ENCODE measurements at regions not wholly inside any gene's neighbourhood (a gene's known extent, or its start where the extent isn't known, plus 50 kb on each side); places are given as distances from the start of the nearest gene placed in this dataset.

DNA sequence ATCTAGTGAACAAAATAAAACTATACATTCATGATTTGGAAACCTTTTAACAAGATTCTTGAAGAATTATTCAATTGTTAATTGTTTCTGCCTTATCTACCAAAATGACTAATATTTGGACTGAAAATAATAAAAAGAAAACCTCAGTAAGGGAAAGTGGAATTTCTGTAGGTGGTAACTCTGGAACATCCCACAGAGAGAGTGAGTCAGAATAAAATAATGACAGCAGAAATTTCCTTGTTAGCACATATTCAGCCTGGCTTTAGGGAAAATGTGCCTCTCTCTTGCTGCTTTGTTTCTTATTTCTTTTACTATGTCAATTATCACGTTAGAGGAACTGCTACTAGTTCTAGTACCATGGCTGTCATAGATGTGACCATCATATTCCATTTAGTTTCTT, 421.5 kb upstream of the GNPDA2 start:
- no peak overlapping the region for H2BK5ac ChIP-seq (ENCODE audit: low read depth, low read length, poor library complexity)
- H3K79me2 ChIP-seq (ENCODE audit: control insufficient read depth, insufficient read depth, low read length, poor library complexity): no peaks in the 10 kb centered on the region
- H2BK120ac ChIP-seq (ENCODE audit: insufficient read depth, low read length, poor library complexity): no peak overlapping the region
- no peak overlapping the region for H3K27ac ChIP-seq (ENCODE audit: low read depth, low read length)
- no peaks in the 10 kb centered on the region for H3K9me3 ChIP-seq (ENCODE audit: insufficient read depth, low read depth, low read length)
- no peak for DNase-seq
- H3K4me2 ChIP-seq (ENCODE audit: low read length): no peak overlapping the region
- no peak overlapping the region for H3K23ac ChIP-seq (ENCODE audit: low read length)
- no peak overlapping the region for H3K4me3 ChIP-seq (ENCODE audit: low read depth, low read length)
- H4K8ac ChIP-seq (ENCODE audit: low read depth, low read length): no peak overlapping the region
- H3K4ac ChIP-seq (ENCODE audit: low read depth, low read length): no peak overlapping the region
- no CpG with 5 or more reads among the region's 1 CpG for WGBS (ENCODE audit: extremely low coverage, insufficient coverage, insufficient read length)
- H3K14ac ChIP-seq (ENCODE audit: low read length): no peak overlapping the region
- H2AFZ ChIP-seq (ENCODE audit: insufficient read depth, low read length, poor library complexity): no peak overlapping the region
- H3K9ac ChIP-seq (ENCODE audit: low read length): no peak overlapping the region
- H3K79me1 ChIP-seq (ENCODE audit: low read length): no peaks in the 10 kb centered on the region
- H2AK5ac ChIP-seq (ENCODE audit: low read length): no peak overlapping the region
- no peaks in the 10 kb centered on the region for H3K27me3 ChIP-seq (ENCODE audit: insufficient read depth, low read length)
- no peak overlapping the region for H2BK12ac ChIP-seq (ENCODE audit: low read length)
- H3K18ac ChIP-seq (ENCODE audit: low read length): no peak overlapping the region
- no peak overlapping the region for H4K12ac ChIP-seq (ENCODE audit: low read depth, low read length)
- no peaks in the 10 kb centered on the region for H3K36me3 ChIP-seq (ENCODE audit: control insufficient read depth in 1 of 2, insufficient read depth in 2 of 2, low read length in 2 of 2)
- H4K91ac ChIP-seq (ENCODE audit: low read depth, low read length): no peak overlapping the region
- H3K4me1 ChIP-seq (ENCODE audit: control insufficient read depth in 1 of 2, insufficient read depth in 2 of 2, low read length in 2 of 2): no peaks in the 10 kb centered on the region

DNA sequence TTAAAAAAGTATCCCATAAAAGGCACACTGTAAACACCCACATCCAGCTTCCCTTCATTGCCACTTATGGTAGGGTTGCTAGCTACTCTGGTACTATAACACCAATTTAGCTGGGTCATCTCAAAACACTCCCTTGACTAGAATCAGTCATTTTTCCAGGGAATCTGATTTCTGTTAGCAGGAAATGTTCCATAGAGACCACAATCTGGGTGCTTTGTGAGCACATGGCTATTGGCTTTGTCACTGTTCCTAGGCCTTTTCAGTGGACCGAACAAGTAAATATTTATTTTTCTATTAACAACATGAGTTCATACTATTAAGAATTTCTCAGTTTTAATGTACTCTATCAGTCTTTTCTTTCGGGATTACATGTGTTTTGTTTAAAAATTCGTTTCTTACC, 404.7 kb upstream of the GNPDA2 start:
- no CpG with 5 or more reads among the region's 3 CpGs for WGBS (ENCODE audit: extremely low coverage, insufficient coverage, insufficient read length)
- H2BK120ac ChIP-seq (ENCODE audit: insufficient read depth, low read length, poor library complexity): no peak overlapping the region
- no peaks in the 10 kb centered on the region for H3K27me3 ChIP-seq (ENCODE audit: insufficient read depth, low read length)
- H4K8ac ChIP-seq (ENCODE audit: low read depth, low read length): no peak overlapping the region
- no peak overlapping the region for H4K91ac ChIP-seq (ENCODE audit: low read depth, low read length)
- H3K79me2 ChIP-seq (ENCODE audit: control insufficient read depth, insufficient read depth, low read length, poor library complexity): no peaks in the 10 kb centered on the region
- DNase-seq: no peak
- no peak overlapping the region for H2BK12ac ChIP-seq (ENCODE audit: low read length)
- no peak overlapping the region for H2AFZ ChIP-seq (ENCODE audit: insufficient read depth, low read length, poor library complexity)
- H3K27ac ChIP-seq (ENCODE audit: low read depth, low read length): no peak overlapping the region
- no peak overlapping the region for H3K23ac ChIP-seq (ENCODE audit: low read length)
- H3K9ac ChIP-seq (ENCODE audit: low read length): no peak overlapping the region
- no peak overlapping the region for H2AK5ac ChIP-seq (ENCODE audit: low read length)
- H3K36me3 ChIP-seq (ENCODE audit: control insufficient read depth in 1 of 2, insufficient read depth in 2 of 2, low read length in 2 of 2): no peaks in the 10 kb centered on the region
- no peak overlapping the region for H3K18ac ChIP-seq (ENCODE audit: low read length)
- H3K4ac ChIP-seq (ENCODE audit: low read depth, low read length): no peak overlapping the region
- no peak overlapping the region for H2BK5ac ChIP-seq (ENCODE audit: low read depth, low read length, poor library complexity)
- no peak overlapping the region for H3K4me2 ChIP-seq (ENCODE audit: low read length)
- peaks cover 2% of the 10 kb centered on the region for H3K9me3 ChIP-seq (ENCODE audit: insufficient read depth, low read depth, low read length)
- H3K79me1 ChIP-seq (ENCODE audit: low read length): no peaks in the 10 kb centered on the region
- H3K4me3 ChIP-seq (ENCODE audit: low read depth, low read length): no peak overlapping the region
- H4K12ac ChIP-seq (ENCODE audit: low read depth, low read length): no peak overlapping the region
- no peaks in the 10 kb centered on the region for H3K4me1 ChIP-seq (ENCODE audit: control insufficient read depth in 1 of 2, insufficient read depth in 2 of 2, low read length in 2 of 2)
- H3K14ac ChIP-seq (ENCODE audit: low read length): no peak overlapping the region

DNA sequence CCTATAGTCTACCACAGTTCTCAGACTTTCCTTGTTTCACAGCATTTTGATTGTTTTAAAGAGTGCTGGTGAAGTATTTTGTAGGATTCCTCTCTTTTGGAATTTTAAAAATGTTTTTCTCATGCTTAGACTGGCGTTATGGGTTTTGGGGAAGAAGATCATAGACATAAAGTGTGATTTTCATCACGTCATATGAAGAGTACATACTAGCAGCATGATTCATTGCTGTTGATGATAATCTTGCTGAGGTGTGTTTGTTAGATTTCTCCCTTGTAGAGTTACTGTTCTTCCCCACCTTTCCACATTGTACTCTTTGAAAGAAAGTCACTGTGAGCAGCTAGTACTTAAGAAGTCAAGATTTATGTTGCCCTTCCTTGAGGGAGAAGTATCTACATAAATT, 396.1 kb upstream of the GNPDA2 start:
- H2AK5ac ChIP-seq (ENCODE audit: low read length): no peak overlapping the region
- DNase-seq: peak in 1 of 2 donors; percentile 28
- H4K12ac ChIP-seq (ENCODE audit: low read depth, low read length): no peak overlapping the region
- no peaks in the 10 kb centered on the region for H3K79me2 ChIP-seq (ENCODE audit: control insufficient read depth, insufficient read depth, low read length, poor library complexity)
- H3K23ac ChIP-seq (ENCODE audit: low read length): no peak overlapping the region
- H3K27ac ChIP-seq (ENCODE audit: low read depth, low read length): no peak overlapping the region
- no peak overlapping the region for H3K4me3 ChIP-seq (ENCODE audit: low read depth, low read length)
- no peaks in the 10 kb centered on the region for H3K79me1 ChIP-seq (ENCODE audit: low read length)
- no peaks in the 10 kb centered on the region for H3K27me3 ChIP-seq (ENCODE audit: insufficient read depth, low read length)
- H4K91ac ChIP-seq (ENCODE audit: low read depth, low read length): no peak overlapping the region
- H3K9ac ChIP-seq (ENCODE audit: low read length): no peak overlapping the region
- H4K8ac ChIP-seq (ENCODE audit: low read depth, low read length): no peak overlapping the region
- H3K36me3 ChIP-seq (ENCODE audit: control insufficient read depth in 1 of 2, insufficient read depth in 2 of 2, low read length in 2 of 2): no peaks in the 10 kb centered on the region
- WGBS (ENCODE audit: extremely low coverage, insufficient coverage, insufficient read length): no CpG with 5 or more reads among the region's 2 CpGs
- no peak overlapping the region for H3K4me2 ChIP-seq (ENCODE audit: low read length)
- H3K14ac ChIP-seq (ENCODE audit: low read length): no peak overlapping the region
- no peak overlapping the region for H2BK12ac ChIP-seq (ENCODE audit: low read length)
- H2BK120ac ChIP-seq (ENCODE audit: insufficient read depth, low read length, poor library complexity): no peak overlapping the region
- H2BK5ac ChIP-seq (ENCODE audit: low read depth, low read length, poor library complexity): no peak overlapping the region
- no peak overlapping the region for H3K18ac ChIP-seq (ENCODE audit: low read length)
- H3K9me3 ChIP-seq (ENCODE audit: insufficient read depth, low read depth, low read length): no peaks in the 10 kb centered on the region
- H3K4ac ChIP-seq (ENCODE audit: low read depth, low read length): no peak overlapping the region
- H3K4me1 ChIP-seq (ENCODE audit: control insufficient read depth in 1 of 2, insufficient read depth in 2 of 2, low read length in 2 of 2): no peaks in the 10 kb centered on the region
- no peak overlapping the region for H2AFZ ChIP-seq (ENCODE audit: insufficient read depth, low read length, poor library complexity)

DNA sequence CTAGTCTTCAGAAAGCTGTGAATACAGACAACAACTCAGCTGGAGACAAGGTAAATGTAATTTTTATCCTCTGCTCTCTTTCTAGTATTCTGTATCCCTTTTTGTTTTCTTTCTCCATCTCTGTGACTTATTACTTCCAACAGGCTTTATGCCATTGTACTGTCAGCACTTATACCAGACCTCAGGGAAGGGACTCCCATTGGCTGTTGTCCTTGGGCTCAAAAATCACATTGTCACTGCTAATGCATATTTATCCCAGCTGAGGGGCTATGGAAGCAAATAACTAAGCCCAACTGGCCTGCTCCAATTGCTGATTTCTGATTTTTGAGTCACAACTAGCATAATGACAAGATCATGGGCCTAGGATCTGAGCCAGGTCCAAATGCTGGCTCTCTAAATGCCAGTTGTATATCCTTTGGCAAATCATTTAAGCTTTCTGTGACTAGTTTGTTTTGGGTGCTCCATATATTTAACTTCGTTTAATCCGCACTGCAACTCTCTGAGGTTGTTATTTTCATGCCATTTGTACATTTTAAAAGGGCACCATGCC, 395.1 kb upstream of the GNPDA2 start:
- H3K79me1 ChIP-seq (ENCODE audit: low read length): no peaks in the 10 kb centered on the region
- no peak overlapping the region for H2BK12ac ChIP-seq (ENCODE audit: low read length)

More for the DNA sequence above, 395.1 kb upstream of the GNPDA2 start:
- Histone ChIP-seq H2AFZ (ENCODE audit: insufficient read depth, low read length, poor library complexity) (no peak overlapping the region), H3K4me3 (ENCODE audit: low read depth, low read length) (no peak overlapping the region), H3K23ac (ENCODE audit: low read length) (no peak overlapping the region), H3K4ac (ENCODE audit: low read depth, low read length) (no peak overlapping the region), H3K27ac (ENCODE audit: low read depth, low read length) (no peak overlapping the region), H3K9ac (ENCODE audit: low read length) (no peak overlapping the region), H2AK5ac (ENCODE audit: low read length) (no peak overlapping the region), H2BK5ac (ENCODE audit: low read depth, low read length, poor library complexity) (no peak overlapping the region), H3K79me2 (ENCODE audit: control insufficient read depth, insufficient read depth, low read length, poor library complexity) (no peaks in the 10 kb centered on the region), H3K27me3 (ENCODE audit: insufficient read depth, low read length) (no peaks in the 10 kb centered on the region), H3K4me2 (ENCODE audit: low read length) (no peak overlapping the region), H3K9me3 (ENCODE audit: insufficient read depth, low read depth, low read length) (no peaks in the 10 kb centered on the region), H3K18ac (ENCODE audit: low read length) (no peak overlapping the region), H3K4me1 (ENCODE audit: control insufficient read depth in 1 of 2, insufficient read depth in 2 of 2, low read length in 2 of 2) (no peaks in the 10 kb centered on the region), H4K91ac (ENCODE audit: low read depth, low read length) (no peak overlapping the region), H4K8ac (ENCODE audit: low read depth, low read length) (no peak overlapping the region), H4K12ac (ENCODE audit: low read depth, low read length) (no peak overlapping the region), H3K36me3 (ENCODE audit: control insufficient read depth in 1 of 2, insufficient read depth in 2 of 2, low read length in 2 of 2) (no peaks in the 10 kb centered on the region), H3K14ac (ENCODE audit: low read length) (no peak overlapping the region), H2BK120ac (ENCODE audit: insufficient read depth, low read length, poor library complexity) (no peak overlapping the region)
- DNase-seq: no peak
- no CpG with 5 or more reads among the region's 2 CpGs for WGBS (ENCODE audit: extremely low coverage, insufficient coverage, insufficient read length)

All from trophoblast cell (in vitro differentiated cells and primary cell).